Left lung (tissue), 4 donors: ENCODE measurements at regions not wholly inside any gene's neighbourhood (a gene's known extent, or its start where the extent isn't known, plus 50 kb on each side); places are given as distances from the start of the nearest gene placed in this dataset.

Source experiments
- ATAC-seq: fragments of 200-7000 bp; cut with Tn5 transposase; one replicate; pipeline ENCODE4 v1.9.1; 2020; ENCODE audit warnings: moderate library complexity
- DNase-seq, 4 donors: peaks; one replicate each; pipeline ENCODE4 v3.0.0-alpha.2; 2013 to 2020
- H3K27ac ChIP-seq, 2 donors: fragments of 200-600 bp; sonication (generic) in 1 of 2; one replicate each; pipeline versions ENCODE4 v1.5.0 to v1.8.0; 2020 to 2021
- H3K27me3 ChIP-seq, 2 donors: fragments of 200-600 bp; sonication (generic) in 1 of 2; one replicate each; pipeline versions ENCODE4 v1.5.0 to v1.8.0; 2020 to 2021
- H3K36me3 ChIP-seq, 2 donors: fragments of 200-600 bp; sonication (generic) in 1 of 2; one replicate each; pipeline versions ENCODE4 v1.5.0 to v1.8.0; 2020 to 2021
- H3K4me1 ChIP-seq, 2 donors: fragments of 200-600 bp; one replicate each; pipeline ENCODE4 v1.8.0; 2021
- H3K4me3 ChIP-seq, 2 donors: fragments of 200-600 bp; sonication (generic) in 1 of 2; one replicate each; pipeline versions ENCODE4 v1.5.0 to v1.8.0; 2020 to 2021; ENCODE audit warnings: mild to moderate bottlenecking in 1 of 2
- H3K9me3 ChIP-seq, 2 donors: fragments of 200-600 bp; sonication (generic) in 1 of 2; one replicate each; pipeline versions ENCODE4 v1.5.0 to v1.8.0; 2020 to 2021
- intact Hi-C, 2 donors: fragments of 100-400 bp; cut with DNase I; formaldehyde crosslinking; loops; one replicate each; pipeline versions ENCODE4 v1.11.2 to v1.14.2; 2022
- TF ChIP-seq, protein P1 (sequence below), 2 donors: fragments of 200-600 bp; sonication (generic) in 1 of 2; IDR thresholded peaks; one replicate each; pipeline versions ENCODE4 v1.5.0 to v1.8.0; 2021; ENCODE audit warnings: antibody characterized with exemption in 2 of 2
- donor health status: DM: no; HTN: yes; CAD: no.
- donor health status: DM: no; HTN: no; CAD: no.

DNA sequence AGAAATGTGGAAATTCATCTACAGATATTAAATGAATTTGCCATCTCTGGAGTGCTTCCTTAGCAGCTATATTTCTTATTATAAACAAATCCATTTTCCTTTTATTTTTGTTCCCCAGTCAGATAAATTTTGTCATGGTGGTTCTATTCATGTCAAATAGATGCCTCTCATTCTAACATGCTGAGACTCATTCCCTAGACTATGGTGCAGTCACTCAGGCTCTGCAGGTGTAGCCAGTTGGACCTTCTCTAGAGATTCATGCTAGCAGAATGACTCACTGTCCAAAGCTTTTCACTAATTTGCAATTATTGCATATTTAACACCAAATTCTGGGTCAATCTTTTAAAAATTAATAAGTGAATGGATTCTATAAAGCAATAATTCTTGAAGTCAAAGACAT lies 1392.7 kb downstream of the PCDH7 start:
- no peak overlapping the region for H3K4me3 ChIP-seq
- H3K27me3 ChIP-seq: no peaks in the 10 kb centered on the region
- no peaks in the 10 kb centered on the region for H3K9me3 ChIP-seq
- no peaks in the 10 kb centered on the region for H3K36me3 ChIP-seq
- TF ChIP-seq, protein P1, sequence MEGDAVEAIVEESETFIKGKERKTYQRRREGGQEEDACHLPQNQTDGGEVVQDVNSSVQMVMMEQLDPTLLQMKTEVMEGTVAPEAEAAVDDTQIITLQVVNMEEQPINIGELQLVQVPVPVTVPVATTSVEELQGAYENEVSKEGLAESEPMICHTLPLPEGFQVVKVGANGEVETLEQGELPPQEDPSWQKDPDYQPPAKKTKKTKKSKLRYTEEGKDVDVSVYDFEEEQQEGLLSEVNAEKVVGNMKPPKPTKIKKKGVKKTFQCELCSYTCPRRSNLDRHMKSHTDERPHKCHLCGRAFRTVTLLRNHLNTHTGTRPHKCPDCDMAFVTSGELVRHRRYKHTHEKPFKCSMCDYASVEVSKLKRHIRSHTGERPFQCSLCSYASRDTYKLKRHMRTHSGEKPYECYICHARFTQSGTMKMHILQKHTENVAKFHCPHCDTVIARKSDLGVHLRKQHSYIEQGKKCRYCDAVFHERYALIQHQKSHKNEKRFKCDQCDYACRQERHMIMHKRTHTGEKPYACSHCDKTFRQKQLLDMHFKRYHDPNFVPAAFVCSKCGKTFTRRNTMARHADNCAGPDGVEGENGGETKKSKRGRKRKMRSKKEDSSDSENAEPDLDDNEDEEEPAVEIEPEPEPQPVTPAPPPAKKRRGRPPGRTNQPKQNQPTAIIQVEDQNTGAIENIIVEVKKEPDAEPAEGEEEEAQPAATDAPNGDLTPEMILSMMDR (IDR thresholded peaks at IDR 0.05): no peak
- H3K27ac ChIP-seq: no peak overlapping the region
- intact Hi-C loops: no loop called here
- H3K4me1 ChIP-seq: no peaks in the 10 kb centered on the region
- DNase-seq (no peak), ATAC-seq (no peak)

DNA sequence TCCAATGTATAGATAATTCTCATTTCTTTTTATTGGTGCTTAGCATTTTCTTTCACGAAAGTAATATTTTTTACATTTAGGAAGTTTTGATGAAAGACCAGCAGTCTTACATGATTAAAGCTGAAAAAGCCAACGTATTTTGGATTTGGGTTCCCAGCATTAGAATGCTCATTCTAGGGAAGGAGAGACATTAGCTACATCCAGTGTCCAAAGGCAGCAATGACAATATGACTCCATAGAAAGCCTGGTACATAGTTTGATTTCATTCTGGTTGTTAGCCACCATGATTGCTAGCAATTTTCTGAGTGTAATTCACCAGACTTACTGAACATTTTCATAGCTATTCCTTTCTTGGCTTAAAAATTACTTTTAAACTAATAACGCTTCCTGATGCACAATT lies 1397.5 kb downstream of the PCDH7 start:
- ATAC-seq (no peak), DNase-seq (no peak)
- H3K9me3 ChIP-seq: no peaks in the 10 kb centered on the region
- H3K27me3 ChIP-seq: no peaks in the 10 kb centered on the region
- no peaks in the 10 kb centered on the region for H3K36me3 ChIP-seq
- intact Hi-C loops: no loop called here
- TF ChIP-seq, protein P1 (IDR thresholded peaks at IDR 0.05): no peak
- no peaks in the 10 kb centered on the region for H3K4me1 ChIP-seq
- no peak overlapping the region for H3K4me3 ChIP-seq
- no peak overlapping the region for H3K27ac ChIP-seq

DNA sequence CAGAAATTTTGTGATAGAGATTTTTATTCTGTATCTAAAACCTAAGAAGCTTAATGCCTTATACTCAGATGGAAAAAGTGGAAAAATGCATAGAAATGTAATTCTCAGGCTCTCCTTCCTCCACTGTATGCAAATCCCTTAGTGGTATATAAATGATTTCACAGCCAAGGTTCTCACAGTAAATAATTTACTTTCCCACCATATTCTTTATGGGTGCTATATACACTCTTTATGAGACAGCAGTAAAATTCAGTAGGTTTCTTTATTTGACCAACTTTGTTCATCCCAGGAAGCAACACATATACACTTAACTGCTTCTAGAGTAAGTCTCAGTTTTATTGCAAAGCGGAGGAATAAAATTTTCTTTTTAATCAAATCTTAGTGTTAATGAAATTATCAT lies 1399.7 kb downstream of the PCDH7 start:
- no peak for ATAC-seq
- H3K4me1 ChIP-seq: no peaks in the 10 kb centered on the region
- H3K27ac ChIP-seq: no peak overlapping the region
- intact Hi-C loops: no loop called here
- H3K27me3 ChIP-seq: no peaks in the 10 kb centered on the region
- no peak overlapping the region for H3K4me3 ChIP-seq
- H3K9me3 ChIP-seq: no peaks in the 10 kb centered on the region
- no peaks in the 10 kb centered on the region for H3K36me3 ChIP-seq
- TF ChIP-seq, protein P1 (IDR thresholded peaks at IDR 0.05): no peak
- no peak for DNase-seq

DNA sequence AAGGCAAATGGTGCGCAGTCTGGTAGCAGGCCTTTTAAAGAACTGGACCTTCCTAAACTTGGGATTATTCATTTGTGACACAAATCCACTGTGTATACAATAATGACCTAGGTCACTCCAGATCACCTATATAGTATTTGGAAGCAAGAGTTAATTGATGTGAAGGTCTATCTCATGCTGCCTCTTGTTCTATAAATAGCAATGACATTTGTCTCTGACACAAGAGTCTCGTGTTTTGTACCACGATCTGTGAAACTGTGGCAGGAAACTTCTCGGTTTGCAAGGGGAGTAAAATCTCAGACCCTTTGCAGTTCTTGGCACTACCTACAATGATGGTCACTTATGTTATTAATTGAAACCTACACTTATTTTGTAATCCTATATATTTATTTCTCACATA lies 1408.4 kb downstream of the PCDH7 start:
- Histone ChIP-seq H3K36me3 (no peaks in the 10 kb centered on the region), H3K27ac (no peak overlapping the region), H3K4me1 (no peaks in the 10 kb centered on the region), H3K9me3 (peaks cover 0 to 3% of the 10 kb centered on the region in 2 donors), H3K4me3 (no peak overlapping the region), H3K27me3 (no peaks in the 10 kb centered on the region)
- TF ChIP-seq, protein P1 (IDR thresholded peaks at IDR 0.05): no peak
- no peak for ATAC-seq
- intact Hi-C loops: no loop called here
- no peak for DNase-seq

DNA sequence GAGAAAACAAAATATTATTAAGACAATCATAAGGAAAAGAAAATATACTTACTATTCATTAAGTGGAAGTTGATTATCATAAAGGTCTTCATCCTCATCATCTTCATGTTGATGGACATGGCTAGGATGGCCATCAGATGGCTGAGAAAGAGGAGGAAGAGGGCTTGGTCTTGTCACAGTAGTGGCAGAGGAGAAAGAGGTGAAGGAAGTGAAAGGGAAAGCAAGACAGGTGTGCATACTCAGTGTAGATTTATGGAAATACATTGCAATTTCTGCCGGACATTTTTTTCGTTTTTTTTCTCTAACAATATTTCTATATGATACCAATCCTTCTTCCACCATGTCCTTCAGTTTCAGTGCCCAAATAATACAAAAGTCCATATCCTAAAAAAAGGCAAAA lies 1409.8 kb downstream of the PCDH7 start:
- H3K4me3 ChIP-seq: no peak overlapping the region
- no peaks in the 10 kb centered on the region for H3K36me3 ChIP-seq
- peaks cover 0 to 3% of the 10 kb centered on the region in 2 donors for H3K9me3 ChIP-seq
- DNase-seq (no peak), ATAC-seq (no peak)
- H3K27ac ChIP-seq: no peak overlapping the region
- TF ChIP-seq, protein P1 (IDR thresholded peaks at IDR 0.05): no peak
- H3K27me3 ChIP-seq: no peaks in the 10 kb centered on the region
- intact Hi-C loops: no loop called here
- H3K4me1 ChIP-seq: no peaks in the 10 kb centered on the region
